Activated T-helper 1 cell treated with Interleukin-2 at 50 U/mL for 16 hours (primary cell): ENCODE measurements at regions not wholly inside any gene's neighbourhood (a gene's known extent, or its start where the extent isn't known, plus 50 kb on each side); places are given as distances from the start of the nearest gene placed in this dataset.

ENCODE experiments used
- DNase-seq: peaks from one replicate; pipeline ENCODE4 v3.0.0-alpha.2; 2020; ENCODE audit warnings: low read depth

DNA sequence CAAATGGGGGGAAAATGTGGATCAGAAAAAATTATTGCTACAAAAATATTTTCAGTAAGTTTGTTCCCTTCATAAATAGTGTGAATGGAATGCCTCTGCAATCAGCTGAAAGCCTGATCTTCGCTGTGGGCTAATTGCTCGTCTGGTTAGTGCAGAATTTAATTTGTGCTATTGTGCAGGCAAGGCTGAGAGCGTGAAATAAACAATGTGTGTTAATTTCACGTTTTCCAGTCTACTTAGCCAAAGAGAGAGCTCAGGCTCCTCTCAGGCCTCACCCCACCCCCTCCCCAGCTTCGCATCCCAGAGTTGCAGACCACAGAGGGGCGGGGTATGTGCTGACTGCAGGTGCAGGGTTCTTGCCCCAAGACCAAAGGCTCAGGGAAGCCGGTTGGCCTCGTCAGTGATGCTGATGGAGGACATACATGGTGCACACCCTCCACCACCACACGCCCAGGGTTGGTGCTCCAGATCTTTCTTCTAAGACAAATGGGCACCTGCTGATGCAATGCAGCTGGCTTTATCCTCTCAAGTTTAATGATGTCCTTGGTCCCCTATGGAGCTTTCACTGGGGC lies 302.6 kb upstream of the SLC14A2 start:
- DNase-seq = no peak

DNA sequence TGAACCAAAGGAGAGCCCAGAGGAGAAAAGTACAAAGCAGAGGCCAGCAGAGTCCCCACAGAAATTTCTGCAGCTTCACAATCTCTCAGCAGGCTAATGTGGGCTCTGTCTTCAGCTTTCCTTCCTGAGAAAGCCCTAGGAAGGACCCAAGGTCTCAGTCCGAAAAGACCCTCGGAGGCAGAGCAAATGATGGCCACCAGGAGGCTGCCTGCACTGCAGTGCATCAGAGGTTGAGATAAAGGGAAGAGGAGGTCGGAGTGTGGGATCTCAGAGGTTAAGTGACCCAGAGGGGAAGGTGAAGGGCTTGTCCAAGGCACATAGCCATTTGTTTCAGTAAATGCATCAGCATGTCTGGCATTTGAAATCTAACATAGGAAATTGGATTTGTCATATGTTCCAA lies 299.1 kb upstream of the SLC14A2 start:
- no peak for DNase-seq

GRCh38 chr18:45317948-45318640 lies 297.2 kb upstream of the SLC14A2 start:
- no peak for DNase-seq

GRCh38 chr18:45320724-45321123 lies 294.6 kb upstream of the SLC14A2 start:
- DNase-seq = no peak

DNA sequence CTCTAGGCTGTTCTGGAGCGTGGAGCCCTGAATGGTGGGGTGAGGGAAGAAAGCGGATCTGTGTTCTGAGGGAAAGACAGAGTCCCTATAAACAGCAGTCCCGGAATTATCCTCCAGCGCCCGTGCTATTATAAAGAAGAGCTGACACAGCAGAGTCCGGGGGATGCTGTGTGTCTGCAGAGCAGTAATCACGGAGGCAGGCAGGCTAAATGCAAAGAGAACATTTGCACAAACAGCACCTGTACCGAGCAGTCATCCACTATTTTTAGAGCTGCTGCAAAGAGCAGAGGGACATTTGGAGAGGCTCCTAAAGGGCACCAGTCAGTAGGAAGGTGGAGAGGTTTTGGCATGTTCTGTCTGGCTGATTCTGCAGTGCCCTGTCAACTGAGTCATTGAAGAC lies 293.8 kb upstream of the SLC14A2 start:
- no peak for DNase-seq

- no peak for DNase-seq
These were observed 292.9 kb upstream of the SLC14A2 start for GRCh38 chr18:45322343-45322742.

DNA sequence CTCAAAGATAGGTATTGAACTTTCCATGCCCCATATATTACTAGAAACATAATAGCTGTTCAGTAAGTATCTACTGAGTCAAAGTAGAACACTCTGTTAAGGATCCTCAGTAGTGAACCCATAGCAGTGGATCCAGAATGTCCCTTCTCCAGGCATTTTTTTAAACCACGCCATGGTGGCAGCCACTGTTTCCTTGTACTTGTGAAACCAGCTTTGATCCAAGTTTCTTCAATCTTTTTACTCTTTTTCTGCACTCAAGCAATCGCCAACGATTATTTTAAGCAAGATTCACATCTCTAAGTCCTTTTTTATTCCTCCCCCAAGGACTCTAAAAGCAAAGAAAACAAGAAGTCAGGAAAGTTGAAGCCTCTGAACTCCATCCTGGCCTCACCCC lies 291.2 kb upstream of the SLC14A2 start:
- DNase-seq = no peak

DNA sequence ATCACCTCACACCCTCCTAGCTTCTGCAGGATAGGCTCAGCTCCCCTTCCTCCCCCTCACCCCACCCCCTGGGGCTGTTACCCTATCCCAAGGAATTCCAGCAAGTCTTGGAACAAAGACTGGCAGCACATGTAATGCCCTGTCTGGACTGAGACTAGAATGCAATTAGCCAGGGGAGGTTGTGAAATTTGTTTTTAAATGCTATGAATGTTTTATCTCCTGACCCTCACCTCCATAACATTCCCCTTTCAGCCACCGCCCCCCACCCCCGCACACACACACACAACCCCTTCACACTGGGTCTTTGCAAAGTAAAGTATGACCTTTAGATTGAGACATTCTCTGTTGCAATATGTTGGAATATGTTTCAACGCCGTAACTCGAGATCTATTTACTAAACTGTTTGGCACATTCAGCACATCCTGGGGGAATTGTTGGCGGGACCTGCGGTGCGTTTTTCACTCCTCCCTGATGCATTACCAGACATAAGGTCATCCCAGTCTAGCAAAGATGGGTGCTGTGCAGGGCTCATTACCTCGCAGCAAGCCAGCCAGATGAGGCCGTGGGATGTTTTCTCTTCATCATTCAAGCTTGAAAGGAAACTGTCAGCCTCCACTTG lies 290.7 kb upstream of the SLC14A2 start:
- no peak for DNase-seq

DNA sequence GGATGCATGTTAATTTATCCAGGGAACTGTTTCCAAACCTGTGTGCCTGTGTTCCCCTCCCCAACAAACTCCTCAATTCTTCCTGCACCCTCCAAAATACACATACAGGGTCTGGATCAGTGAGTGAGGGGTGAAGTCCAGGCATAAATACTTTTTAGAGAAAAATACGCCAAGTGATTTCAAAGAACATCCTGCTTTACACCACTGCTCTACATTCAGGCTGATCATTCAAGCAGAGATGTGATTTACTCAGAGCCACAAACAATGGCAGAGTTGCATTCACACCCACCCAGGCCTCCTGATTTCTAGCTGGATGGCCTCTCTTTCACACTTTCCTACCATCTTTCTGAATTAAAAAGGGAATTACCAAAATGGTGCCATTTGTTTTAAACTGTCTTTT lies 289.5 kb upstream of the SLC14A2 start:
- no peak for DNase-seq

DNA sequence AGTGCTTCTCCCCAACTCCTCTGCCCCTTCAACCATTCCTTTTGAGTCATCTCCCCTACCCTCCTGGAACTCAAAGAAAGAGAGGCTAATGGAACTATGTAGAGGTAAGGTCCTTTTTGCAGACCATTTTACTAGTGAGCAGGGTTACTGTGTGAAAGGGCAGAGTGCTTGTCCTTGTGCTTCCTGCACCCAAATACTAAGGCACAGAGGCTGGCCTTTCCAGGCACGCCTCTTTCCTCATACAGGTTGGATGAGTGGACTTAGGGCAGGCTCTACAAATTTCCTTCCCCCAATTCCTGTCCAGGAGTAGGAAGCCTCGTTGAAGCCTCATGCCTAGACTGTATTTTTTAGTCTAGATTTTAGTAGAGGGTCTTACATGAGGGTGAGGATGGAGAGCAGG lies 288.8 kb upstream of the SLC14A2 start:
- no peak for DNase-seq

DNA sequence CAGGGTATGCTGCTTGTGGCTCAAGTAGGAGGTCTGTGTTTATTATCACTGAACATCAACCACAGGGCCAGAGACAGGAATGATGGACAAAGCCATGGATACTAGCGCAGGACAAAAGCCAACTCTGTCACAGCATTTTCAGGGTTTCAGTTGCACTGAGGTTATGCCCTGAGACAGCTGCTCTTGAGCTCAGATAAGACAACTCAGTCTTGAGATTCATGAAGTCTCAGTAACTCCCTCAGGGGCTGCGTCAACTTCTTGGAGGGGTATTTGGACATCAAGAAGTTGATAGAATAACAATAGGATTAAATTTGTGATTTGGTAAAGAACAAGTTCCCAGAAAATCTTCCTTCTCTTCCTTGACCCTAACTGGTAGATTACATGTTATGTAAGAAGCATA lies 287.0 kb upstream of the SLC14A2 start:
- DNase-seq = no peak

GRCh38 chr18:45328811-45329210 lies 286.5 kb upstream of the SLC14A2 start:
- no peak for DNase-seq

- DNase-seq = no peak
These were observed 286.0 kb upstream of the SLC14A2 start for GRCh38 chr18:45329316-45329715.

GRCh38 chr18:45330170-45330594 lies 285.1 kb upstream of the SLC14A2 start:
- no peak for DNase-seq

DNA sequence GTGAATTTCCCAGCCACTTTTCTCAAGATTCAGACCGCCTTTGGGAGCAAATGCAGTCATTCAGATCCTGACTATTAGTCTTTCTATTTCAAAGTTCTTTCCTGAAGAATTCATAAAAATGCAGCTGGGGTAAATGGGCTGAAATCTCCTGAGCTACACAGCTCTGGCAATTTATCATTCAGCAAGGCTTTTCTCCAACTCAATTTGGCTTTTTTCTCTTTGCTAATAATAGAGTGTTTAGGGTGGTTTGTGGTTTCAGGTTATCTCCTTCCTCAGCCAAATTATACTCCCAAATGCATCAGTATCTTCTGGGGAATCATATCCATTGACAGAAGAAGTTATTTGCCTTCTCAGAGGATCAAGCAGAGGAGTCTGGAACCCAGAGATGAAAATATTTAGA lies 282.4 kb upstream of the SLC14A2 start:
- DNase-seq = no peak

- no peak for DNase-seq
These were observed 281.1 kb upstream of the SLC14A2 start for GRCh38 chr18:45334191-45334590.

- DNase-seq = no peak
These were observed 279.8 kb upstream of the SLC14A2 start for GRCh38 chr18:45335282-45336043.

GRCh38 chr18:45336448-45336847 lies 278.8 kb upstream of the SLC14A2 start:
- DNase-seq = no peak

DNA sequence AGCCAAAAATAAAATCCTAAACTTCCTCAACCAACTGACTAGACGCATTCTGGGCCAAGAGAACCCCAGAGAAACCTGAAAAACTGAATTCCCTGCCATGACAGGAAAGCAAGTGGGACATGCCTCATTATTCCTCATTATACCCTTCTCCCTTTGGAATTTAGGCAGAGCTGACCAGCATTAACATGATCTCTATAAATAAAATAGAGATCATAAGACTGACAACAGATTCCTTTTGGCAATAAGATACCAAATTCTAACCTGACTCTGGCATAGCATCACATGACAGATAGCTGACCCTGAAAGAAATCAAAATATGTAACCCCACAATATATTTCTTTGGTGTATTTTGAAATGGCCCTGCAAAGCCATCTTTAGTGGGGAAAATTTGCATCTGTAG lies 277.8 kb upstream of the SLC14A2 start:
- DNase-seq = no peak

DNA sequence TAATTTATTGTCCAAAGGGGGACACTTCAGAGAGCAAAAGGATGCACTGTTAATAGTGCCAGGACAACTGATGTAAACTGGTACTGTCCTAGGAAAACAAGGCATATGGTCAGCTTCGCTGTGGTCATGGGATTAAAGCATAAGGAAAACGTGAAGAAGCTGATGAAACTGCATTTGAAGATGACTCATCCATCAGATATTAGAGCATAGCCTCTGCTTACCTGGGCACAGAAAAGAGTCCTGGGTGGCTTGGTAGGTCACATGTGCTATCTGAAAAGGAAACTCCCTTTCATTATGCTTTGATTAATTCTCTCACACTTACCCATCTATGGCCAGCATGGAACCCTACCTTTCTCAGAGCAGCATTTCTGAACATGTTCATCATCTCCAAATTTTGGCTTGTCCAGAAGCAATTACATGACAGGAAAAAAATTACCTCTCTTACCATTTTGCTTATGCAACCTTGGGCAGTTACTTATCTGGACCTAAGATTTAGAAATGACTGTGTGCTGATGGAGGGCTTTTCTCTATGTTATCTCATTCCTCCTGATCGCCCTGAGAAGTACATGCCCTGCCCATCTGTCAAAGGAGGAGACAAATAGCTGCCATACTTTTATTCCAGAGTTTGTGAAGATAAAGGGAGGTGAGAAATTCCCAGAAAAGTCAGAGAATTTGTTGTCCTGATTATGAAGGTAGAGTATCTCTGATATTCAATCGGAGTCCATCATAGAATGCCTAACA lies 275.3 kb upstream of the SLC14A2 start:
- no peak for DNase-seq

- DNase-seq = no peak
These were observed 274.4 kb upstream of the SLC14A2 start for GRCh38 chr18:45340884-45341283.

- no peak for DNase-seq
These were observed 273.8 kb upstream of the SLC14A2 start for GRCh38 chr18:45341454-45341853.
